ENCODE measurements at regions not wholly inside any gene's neighbourhood (a gene's known extent, or its start where the extent isn't known, plus 50 kb on each side); places are given as distances from the start of the nearest gene placed in this dataset.

- no peaks in the 10 kb centered on the region for H3K9me3 ChIP-seq (ENCODE audit: control insufficient read depth in 2 of 3, insufficient read depth in 1 of 3, low read length in 3 of 3)
- no peak for TF ChIP-seq CTCF (IDR thresholded peaks at IDR 0.05; ENCODE audit: borderline replicate concordance, extremely low read depth, insufficient read depth)
- FAIRE-seq: no peak
- no peak overlapping the region for H3K27ac ChIP-seq (ENCODE audit: low read depth in 2 of 2, low read length in 2 of 2)
- H3K4me3 ChIP-seq (ENCODE audit: low read length in 3 of 3): no peak overlapping the region
- intact Hi-C loops (cut with DNase I): no loop called here
- no peaks in the 10 kb centered on the region for H3K36me3 ChIP-seq (ENCODE audit: control insufficient read depth in 2 of 3, insufficient read depth in 3 of 3, low read length in 3 of 3)
- H3K4me1 ChIP-seq (ENCODE audit: control insufficient read depth in 2 of 3, insufficient read depth in 2 of 3, low read depth in 1 of 3, low read length in 3 of 3): no peaks in the 10 kb centered on the region
- H3K9ac ChIP-seq (ENCODE audit: low read length in 3 of 3): no peak overlapping the region
- no peaks in the 10 kb centered on the region for H3K27me3 ChIP-seq (ENCODE audit: control insufficient read depth, insufficient read depth, low read length)
- DNase-seq: peak in 3 of 5 donors; percentile 15 to 29 (median 19)
These were observed 190.4 kb upstream of the ARG1 start for GRCh38 chr6:131382631-131383030.

GRCh38 chr6:131383421-131384411 is 189.3 kb upstream of the ARG1 start:
- H3K9ac ChIP-seq (ENCODE audit: low read length in 3 of 3): no peak overlapping the region
- no peaks in the 10 kb centered on the region for H3K27me3 ChIP-seq (ENCODE audit: control insufficient read depth, insufficient read depth, low read length)
- no peaks in the 10 kb centered on the region for H3K36me3 ChIP-seq (ENCODE audit: control insufficient read depth in 2 of 3, insufficient read depth in 3 of 3, low read length in 3 of 3)
- intact Hi-C loops (cut with DNase I): no loop called here
- DNase-seq: no peak
- FAIRE-seq: no peak
- TF ChIP-seq CTCF (IDR thresholded peaks at IDR 0.05; ENCODE audit: borderline replicate concordance, extremely low read depth, insufficient read depth): no peak
- H3K4me3 ChIP-seq (ENCODE audit: low read length in 3 of 3): no peak overlapping the region
- no peak overlapping the region for H3K27ac ChIP-seq (ENCODE audit: low read depth in 2 of 2, low read length in 2 of 2)
- no peaks in the 10 kb centered on the region for H3K9me3 ChIP-seq (ENCODE audit: control insufficient read depth in 2 of 3, insufficient read depth in 1 of 3, low read length in 3 of 3)
- no peaks in the 10 kb centered on the region for H3K4me1 ChIP-seq (ENCODE audit: control insufficient read depth in 2 of 3, insufficient read depth in 2 of 3, low read depth in 1 of 3, low read length in 3 of 3)

GRCh38 chr6:131387562-131388447 is 185.2 kb upstream of the ARG1 start:
- Histone ChIP-seq H3K27ac (ENCODE audit: low read depth in 2 of 2, low read length in 2 of 2) (no peak overlapping the region), H3K4me1 (ENCODE audit: control insufficient read depth in 2 of 3, insufficient read depth in 2 of 3, low read depth in 1 of 3, low read length in 3 of 3) (no peaks in the 10 kb centered on the region), H3K36me3 (ENCODE audit: control insufficient read depth in 2 of 3, insufficient read depth in 3 of 3, low read length in 3 of 3) (no peaks in the 10 kb centered on the region), H3K4me3 (ENCODE audit: low read length in 3 of 3) (no peak overlapping the region), H3K9ac (ENCODE audit: low read length in 3 of 3) (no peak overlapping the region), H3K27me3 (ENCODE audit: control insufficient read depth, insufficient read depth, low read length) (no peaks in the 10 kb centered on the region), H3K9me3 (ENCODE audit: control insufficient read depth in 2 of 3, insufficient read depth in 1 of 3, low read length in 3 of 3) (no peaks in the 10 kb centered on the region)
- FAIRE-seq: no peak
- DNase-seq: no peak
- TF ChIP-seq CTCF (IDR thresholded peaks at IDR 0.05; ENCODE audit: borderline replicate concordance, extremely low read depth, insufficient read depth): no peak
- intact Hi-C loops (cut with DNase I): no loop called here
